ENCODE measurements at regions not wholly inside any gene's neighbourhood (a gene's known extent, or its start where the extent isn't known, plus 50 kb on each side); places are given as distances from the start of the nearest gene placed in this dataset.

DNA sequence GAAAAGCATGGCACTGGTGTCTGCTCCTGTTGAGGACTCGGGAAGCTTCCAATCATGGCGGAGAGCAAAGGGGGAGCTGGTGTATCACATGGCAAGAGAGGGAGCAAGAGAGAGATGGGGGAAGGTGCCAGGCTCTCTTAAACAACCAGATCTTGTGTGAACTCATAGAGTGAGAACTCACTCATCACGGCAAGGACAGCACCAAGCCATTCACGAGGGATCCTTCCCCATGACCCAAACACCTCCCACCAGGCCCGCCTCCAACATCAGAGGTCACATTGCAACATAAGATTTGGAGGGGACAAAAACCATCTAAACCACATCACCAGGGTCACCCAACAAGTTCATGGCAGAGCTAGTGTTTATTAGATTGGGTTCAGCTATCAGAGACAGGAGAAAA is 218.7 kb upstream of the BCOR start:
- H3K27ac Mint-ChIP-seq: no peak overlapping the region
- peaks cover 66% of the 10 kb centered on the region for H3K9me3 Mint-ChIP-seq
- no peak for DNase-seq
- peaks cover 14% of the 10 kb centered on the region for H3K4me1 Mint-ChIP-seq
- H3K4me3 Mint-ChIP-seq: no peak overlapping the region
- H3K27me3 Mint-ChIP-seq (ENCODE audit: low read depth, poor library complexity): peaks cover 13% of the 10 kb centered on the region
- TF ChIP-seq, protein P1, sequence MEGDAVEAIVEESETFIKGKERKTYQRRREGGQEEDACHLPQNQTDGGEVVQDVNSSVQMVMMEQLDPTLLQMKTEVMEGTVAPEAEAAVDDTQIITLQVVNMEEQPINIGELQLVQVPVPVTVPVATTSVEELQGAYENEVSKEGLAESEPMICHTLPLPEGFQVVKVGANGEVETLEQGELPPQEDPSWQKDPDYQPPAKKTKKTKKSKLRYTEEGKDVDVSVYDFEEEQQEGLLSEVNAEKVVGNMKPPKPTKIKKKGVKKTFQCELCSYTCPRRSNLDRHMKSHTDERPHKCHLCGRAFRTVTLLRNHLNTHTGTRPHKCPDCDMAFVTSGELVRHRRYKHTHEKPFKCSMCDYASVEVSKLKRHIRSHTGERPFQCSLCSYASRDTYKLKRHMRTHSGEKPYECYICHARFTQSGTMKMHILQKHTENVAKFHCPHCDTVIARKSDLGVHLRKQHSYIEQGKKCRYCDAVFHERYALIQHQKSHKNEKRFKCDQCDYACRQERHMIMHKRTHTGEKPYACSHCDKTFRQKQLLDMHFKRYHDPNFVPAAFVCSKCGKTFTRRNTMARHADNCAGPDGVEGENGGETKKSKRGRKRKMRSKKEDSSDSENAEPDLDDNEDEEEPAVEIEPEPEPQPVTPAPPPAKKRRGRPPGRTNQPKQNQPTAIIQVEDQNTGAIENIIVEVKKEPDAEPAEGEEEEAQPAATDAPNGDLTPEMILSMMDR (IDR thresholded peaks at IDR 0.05): no peak
- H3K36me3 Mint-ChIP-seq (ENCODE audit: low read depth): no peaks in the 10 kb centered on the region

DNA sequence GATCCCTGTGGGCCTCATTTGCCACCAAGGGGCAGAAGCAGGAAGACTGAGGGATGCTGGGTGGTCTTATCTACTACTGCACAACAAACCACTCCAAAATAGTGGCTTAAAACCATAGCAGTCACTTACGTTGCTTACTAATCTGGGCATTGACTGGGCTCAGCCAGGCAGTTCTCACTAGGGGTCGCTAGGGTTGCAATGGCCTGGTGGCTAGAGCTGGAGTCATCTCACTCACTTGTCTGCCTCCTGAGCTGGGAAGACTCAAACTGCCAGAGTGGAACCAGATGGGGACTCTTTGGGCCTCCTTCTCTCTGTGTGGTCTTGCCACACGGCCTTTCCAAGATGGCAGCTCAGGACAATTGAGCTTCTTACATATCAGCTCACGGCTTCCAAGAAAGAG is 216.3 kb upstream of the BCOR start:
- Mint-ChIP-seq H3K9me3 (peaks cover 60% of the 10 kb centered on the region), H3K4me3 (no peak overlapping the region), H3K27ac (no peak overlapping the region), H3K36me3 (ENCODE audit: low read depth) (no peaks in the 10 kb centered on the region), H3K4me1 (peaks cover 25% of the 10 kb centered on the region), H3K27me3 (ENCODE audit: low read depth, poor library complexity) (peaks cover 27% of the 10 kb centered on the region)
- no peak for DNase-seq
- TF ChIP-seq, protein P1 (IDR thresholded peaks at IDR 0.05): no peak

DNA sequence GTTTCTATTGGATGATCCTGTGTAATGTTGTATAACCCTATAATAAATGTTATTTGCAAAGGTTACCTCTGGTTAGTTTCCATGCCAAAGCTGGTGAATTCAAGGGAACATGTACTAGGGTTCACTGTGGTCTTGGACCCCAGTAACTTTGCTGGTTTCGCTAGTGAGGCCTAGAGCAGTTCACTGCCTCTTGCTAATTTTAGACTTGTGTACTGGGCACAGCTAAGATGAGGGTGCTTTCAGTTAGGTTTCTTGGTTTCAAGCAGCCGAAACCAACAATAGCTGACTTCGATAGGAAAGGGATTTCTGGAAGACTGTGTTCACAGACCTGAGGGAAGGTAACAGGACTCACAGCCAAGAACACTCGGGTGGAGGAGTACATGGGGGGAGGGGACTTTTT is 215.5 kb upstream of the BCOR start:
- H3K9me3 Mint-ChIP-seq: peaks cover 60% of the 10 kb centered on the region
- H3K27me3 Mint-ChIP-seq (ENCODE audit: low read depth, poor library complexity): peaks cover 30% of the 10 kb centered on the region
- no peak for DNase-seq
- H3K4me1 Mint-ChIP-seq: peaks cover 17% of the 10 kb centered on the region
- H3K27ac Mint-ChIP-seq: no peak overlapping the region
- H3K36me3 Mint-ChIP-seq (ENCODE audit: low read depth): peaks cover 1% of the 10 kb centered on the region
- TF ChIP-seq, protein P1 (IDR thresholded peaks at IDR 0.05): no peak
- H3K4me3 Mint-ChIP-seq: no peak overlapping the region

DNA sequence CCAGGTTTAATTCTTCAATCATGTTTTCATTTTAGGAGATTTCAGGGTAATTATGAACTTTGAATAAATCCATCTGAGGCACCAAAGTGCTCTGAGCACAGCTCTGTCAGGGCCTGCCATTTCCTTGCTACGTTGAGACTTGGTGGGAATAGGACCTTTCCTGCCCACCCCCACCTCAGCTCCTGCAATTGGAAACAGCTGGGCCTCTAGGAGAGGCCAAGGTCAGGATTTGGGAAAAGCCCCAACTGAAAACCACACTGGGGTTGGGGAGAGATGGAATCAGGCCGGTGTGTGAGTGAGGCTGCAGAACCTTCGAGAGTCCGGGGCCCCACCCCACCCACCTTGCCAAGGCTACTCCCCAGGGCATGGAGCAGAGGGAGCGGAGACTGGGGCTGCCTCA is 212.7 kb upstream of the BCOR start:
- no peak overlapping the region for H3K4me3 Mint-ChIP-seq
- no peak for DNase-seq
- H3K4me1 Mint-ChIP-seq: peaks cover 12% of the 10 kb centered on the region
- peaks cover 68% of the 10 kb centered on the region for H3K9me3 Mint-ChIP-seq
- TF ChIP-seq, protein P1 (IDR thresholded peaks at IDR 0.05): no peak
- H3K27ac Mint-ChIP-seq: no peak overlapping the region
- peaks cover 4% of the 10 kb centered on the region for H3K36me3 Mint-ChIP-seq (ENCODE audit: low read depth)
- peaks cover 31% of the 10 kb centered on the region for H3K27me3 Mint-ChIP-seq (ENCODE audit: low read depth, poor library complexity)

DNA sequence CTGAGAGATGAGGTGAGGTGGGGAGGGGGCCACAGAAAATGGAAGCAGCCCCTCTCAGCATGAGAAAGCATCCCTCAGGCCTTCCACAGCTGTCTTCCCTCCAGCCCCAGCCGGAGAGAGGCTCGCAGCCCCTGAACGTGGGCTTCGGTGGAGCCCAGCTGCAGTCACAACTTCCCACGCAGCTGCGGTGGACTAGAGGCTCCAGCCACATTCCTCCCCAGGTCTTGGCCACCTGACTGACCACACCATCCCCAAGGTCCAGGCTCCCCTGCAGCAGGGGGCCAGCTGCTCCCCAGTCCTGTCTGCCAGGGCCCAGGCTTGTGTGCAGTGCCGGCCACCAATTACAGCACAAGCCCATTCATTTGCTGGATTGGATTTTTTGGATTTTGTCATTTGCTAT is 212.3 kb upstream of the BCOR start:
- Mint-ChIP-seq H3K27ac (no peak overlapping the region), H3K4me3 (no peak overlapping the region), H3K9me3 (peaks cover 70% of the 10 kb centered on the region), H3K27me3 (ENCODE audit: low read depth, poor library complexity) (peaks cover 31% of the 10 kb centered on the region), H3K36me3 (ENCODE audit: low read depth) (peaks cover 4% of the 10 kb centered on the region), H3K4me1 (peaks cover 12% of the 10 kb centered on the region)
- DNase-seq: no peak
- TF ChIP-seq, protein P1 (IDR thresholded peaks at IDR 0.05): no peak

DNA sequence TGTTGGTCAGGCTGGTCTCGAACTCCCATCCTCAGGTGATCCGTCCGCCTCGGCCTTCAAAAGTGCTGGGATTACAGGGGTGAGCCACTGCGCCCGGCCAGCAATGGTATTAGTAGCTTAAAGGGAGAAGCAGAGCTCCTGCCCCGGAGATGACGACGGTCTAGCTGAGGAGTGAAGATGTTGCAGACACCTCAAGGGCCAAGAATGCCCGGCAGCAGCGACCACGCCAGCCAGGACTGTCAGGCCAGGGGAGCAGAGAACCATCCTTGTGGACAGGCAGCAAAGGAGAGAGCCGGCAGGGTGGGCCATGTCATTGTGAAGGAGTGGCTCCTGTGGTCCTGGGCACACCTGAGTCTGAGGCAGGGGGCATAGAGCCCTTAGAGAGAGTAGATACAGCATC is 210.1 kb upstream of the BCOR start:
- TF ChIP-seq, protein P1 (IDR thresholded peaks at IDR 0.05): no peak
- Mint-ChIP-seq H3K36me3 (ENCODE audit: low read depth) (peaks cover 4% of the 10 kb centered on the region), H3K27ac (no peak overlapping the region), H3K9me3 (peaks cover 69% of the 10 kb centered on the region), H3K4me3 (no peak overlapping the region), H3K27me3 (ENCODE audit: low read depth, poor library complexity) (peaks cover 31% of the 10 kb centered on the region), H3K4me1 (peaks cover 24% of the 10 kb centered on the region)
- no peak for DNase-seq

Measured in nephron progenitor cell (in vitro differentiated cells).